AG04449 (cell line): ENCODE measurements at regions not wholly inside any gene's neighbourhood (a gene's known extent, or its start where the extent isn't known, plus 50 kb on each side); places are given as distances from the start of the nearest gene placed in this dataset.

ENCODE experiments used
- CTCF ChIA-PET: fragments of 350-600 bp; formaldehyde crosslinking; extraction: SDS; loops from one replicate; lab custom pipeline; 2021; ENCODE audit warnings: antibody characterized with exemption; lab: Yijun Ruan, JAX
- POLR2A ChIA-PET: fragments of 400-600, 350-600 bp; formaldehyde crosslinking; extraction: SDS; loops from one replicate; lab custom pipeline; 2020; ENCODE audit warnings: antibody characterized with exemption, inconsistent platforms; lab: Yijun Ruan, JAX
- DNase-seq: peaks from one replicate; pipeline ENCODE4 v3.0.0-alpha.2; 2010; ENCODE audit warnings: low read depth, low spot score
- H3K4me3 ChIP-seq: 2 replicates; pipeline ENCODE4 v1.5.1; 2011; ENCODE audit warnings: low read depth, mild to moderate bottlenecking, control low read depth, low read length
- TF ChIP-seq, protein P1 (sequence below): IDR thresholded peaks from one replicate; pipeline ENCODE4 v1.5.1; 2011; ENCODE audit warnings: mild to moderate bottlenecking, moderate library complexity, low read length, control low read depth, inconsistent platforms; ENCODE audit not compliant: insufficient read depth; ENCODE audit errors: missing control alignments

DNA sequence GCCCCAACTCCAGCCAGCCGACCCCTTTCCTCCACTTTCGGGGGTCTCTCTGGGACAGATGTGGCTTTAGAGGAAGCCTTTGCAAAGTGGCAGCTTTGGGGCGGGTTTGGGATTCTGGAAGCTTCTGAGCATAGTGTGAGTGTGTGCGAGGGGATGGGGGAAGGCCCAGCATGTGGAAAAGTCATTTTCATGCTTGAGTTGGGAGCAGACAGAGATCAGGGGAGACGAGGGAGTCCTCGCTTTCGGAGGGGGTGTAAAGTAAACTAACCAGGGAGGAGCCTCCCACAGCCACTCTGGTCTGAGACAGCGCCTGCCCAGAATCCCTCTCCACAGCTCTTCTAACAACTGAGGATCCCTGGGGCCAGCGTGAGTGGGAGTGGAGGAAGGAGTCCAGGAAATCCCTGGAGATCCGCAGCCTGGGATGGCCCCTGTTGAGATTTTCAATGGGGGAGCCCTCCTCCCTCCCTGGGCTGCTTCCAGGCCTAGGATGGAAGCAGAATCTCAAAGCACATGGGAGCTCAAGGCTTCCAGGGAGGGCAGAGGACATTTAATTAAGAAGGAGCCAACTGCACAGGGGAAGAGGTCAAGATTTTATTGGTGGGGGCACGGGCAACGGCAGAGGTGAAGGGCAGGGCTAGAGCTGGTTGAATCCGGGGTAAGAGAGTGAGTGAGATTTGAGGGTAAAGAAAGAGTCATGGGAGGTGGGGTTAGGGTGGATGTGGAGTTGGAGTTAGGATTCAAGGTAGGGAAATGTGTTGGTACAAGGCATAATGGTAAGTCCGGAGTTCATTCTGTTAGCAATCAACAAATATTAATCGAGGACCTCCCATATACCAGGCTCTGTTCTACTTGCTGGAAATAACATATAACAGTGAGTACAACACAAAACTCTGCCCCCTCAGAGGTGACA lies 102.3 kb upstream of the FOXP4 start:
- DNase-seq = no peak
- ChIA-PET CTCF (interaction anchor here (0.6 to 13.5 kb wide), 14 partner anchors 8 to 240 kb away, joined by 3 to 122 read pairs (median 6); no protein-coding TSS in a partner anchor), POLR2A (interaction anchor here (0.5 kb wide), 1 partner anchor 13 kb away, joined by 3 read pairs; no protein-coding TSS in a partner anchor)
- TF ChIP-seq, protein P1, sequence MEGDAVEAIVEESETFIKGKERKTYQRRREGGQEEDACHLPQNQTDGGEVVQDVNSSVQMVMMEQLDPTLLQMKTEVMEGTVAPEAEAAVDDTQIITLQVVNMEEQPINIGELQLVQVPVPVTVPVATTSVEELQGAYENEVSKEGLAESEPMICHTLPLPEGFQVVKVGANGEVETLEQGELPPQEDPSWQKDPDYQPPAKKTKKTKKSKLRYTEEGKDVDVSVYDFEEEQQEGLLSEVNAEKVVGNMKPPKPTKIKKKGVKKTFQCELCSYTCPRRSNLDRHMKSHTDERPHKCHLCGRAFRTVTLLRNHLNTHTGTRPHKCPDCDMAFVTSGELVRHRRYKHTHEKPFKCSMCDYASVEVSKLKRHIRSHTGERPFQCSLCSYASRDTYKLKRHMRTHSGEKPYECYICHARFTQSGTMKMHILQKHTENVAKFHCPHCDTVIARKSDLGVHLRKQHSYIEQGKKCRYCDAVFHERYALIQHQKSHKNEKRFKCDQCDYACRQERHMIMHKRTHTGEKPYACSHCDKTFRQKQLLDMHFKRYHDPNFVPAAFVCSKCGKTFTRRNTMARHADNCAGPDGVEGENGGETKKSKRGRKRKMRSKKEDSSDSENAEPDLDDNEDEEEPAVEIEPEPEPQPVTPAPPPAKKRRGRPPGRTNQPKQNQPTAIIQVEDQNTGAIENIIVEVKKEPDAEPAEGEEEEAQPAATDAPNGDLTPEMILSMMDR = no peak
- no peak overlapping the region for H3K4me3 ChIP-seq

DNA sequence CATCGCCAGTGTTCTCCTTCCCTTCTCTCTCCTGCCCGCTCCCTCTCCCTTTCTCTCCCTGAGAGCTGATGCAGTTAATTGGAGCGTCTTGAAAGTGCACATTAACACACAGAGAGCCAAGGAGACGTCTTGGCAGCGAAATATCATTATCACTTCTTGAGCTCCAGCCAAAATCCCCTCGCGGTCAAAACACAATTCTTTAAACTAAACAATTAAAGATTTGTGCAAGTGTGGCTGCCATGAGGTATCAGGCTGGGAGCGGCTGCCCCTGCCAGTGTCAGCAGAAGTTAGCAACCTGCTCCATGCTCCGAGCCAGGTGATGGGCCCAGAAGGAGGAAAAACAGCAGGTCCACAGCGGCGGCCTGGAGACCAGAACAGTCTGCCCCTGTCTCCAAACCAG lies 100.9 kb upstream of the FOXP4 start:
- TF ChIP-seq, protein P1 = no peak
- H3K4me3 ChIP-seq = no peak overlapping the region
- POLR2A ChIA-PET = no interaction called here
- DNase-seq = no peak
- CTCF ChIA-PET = interaction anchor here (0.8 to 13.5 kb wide), 6 partner anchors 10 to 239 kb away, joined by 3 to 122 read pairs (median 5); no protein-coding TSS in a partner anchor

DNA sequence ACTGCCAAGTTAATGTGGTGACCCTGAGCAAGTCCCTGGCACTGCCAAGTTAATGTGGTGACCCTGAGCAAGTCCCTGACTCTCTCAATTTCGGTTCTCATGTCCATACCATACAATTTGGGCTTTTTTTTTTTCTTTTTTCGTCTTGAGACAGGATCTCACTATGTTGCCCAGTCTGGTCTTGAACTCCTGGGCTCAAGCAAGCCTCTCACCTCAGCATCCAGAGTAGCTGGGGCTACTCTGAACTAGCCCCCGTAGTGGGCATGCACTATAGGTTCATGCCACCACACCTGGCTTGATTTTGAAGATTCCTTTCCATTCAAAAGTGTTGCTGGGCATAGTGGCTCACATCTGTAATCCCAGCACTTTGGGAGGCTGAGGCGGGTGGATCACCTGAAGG lies 100.0 kb upstream of the FOXP4 start:
- DNase-seq = no peak
- ChIA-PET POLR2A (no interaction called here), CTCF (interaction anchor here (0.8 to 13.5 kb wide), 2 partner anchors 16 to 28 kb away, joined by 3 to 122 read pairs; no protein-coding TSS in a partner anchor)
- no peak overlapping the region for H3K4me3 ChIP-seq
- TF ChIP-seq, protein P1 = no peak

DNA sequence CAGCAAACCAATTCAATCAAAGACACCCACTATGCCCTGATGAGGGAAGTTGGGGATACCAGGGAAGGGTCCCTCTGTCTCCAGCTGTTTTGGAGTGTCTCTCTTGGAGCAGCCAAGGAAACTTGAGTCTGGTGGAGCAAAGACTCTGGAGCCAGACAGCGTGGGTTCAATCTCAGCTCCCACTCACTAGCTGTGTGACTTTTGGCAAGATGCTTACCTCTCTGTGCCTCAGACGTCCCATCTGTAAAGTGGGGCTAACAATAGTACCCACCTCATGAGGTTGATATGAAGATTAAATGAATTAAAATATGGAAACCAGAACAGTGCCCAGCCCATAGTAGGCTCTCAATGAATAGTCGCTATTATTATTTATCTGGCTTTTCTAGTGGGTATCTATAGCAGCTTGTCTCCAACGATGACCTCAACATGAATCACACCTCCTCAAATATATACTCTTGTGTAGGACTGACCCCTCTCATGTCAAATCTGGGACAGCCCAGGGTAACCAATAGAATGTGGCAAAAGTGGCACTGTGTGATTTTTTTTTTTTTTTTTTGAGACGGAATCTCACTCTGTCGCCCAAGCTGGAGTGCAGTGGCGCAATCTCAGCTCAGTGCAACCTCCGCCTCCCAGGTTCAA lies 99.2 kb upstream of the FOXP4 start:
- TF ChIP-seq, protein P1 = no peak

DNA sequence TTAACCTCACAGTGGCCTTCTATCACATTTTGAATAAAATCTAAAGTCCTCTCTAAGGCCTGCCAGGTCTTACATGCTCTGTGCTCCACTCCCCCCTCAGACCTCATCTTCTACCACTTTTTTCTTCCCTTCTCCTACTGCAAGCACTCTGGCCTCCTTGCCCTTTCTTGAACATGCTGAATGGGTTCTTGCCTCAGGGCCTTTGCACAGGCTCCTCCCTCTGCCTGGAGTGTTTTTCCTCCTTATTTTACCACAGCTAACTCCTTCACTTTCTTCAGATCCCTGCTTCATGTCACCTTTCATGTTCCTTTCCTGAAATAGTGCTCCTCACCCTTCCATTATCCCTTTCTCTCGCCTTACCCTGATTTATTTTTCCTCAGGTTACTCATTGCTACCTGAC lies 97.9 kb upstream of the FOXP4 start:
- CTCF ChIA-PET = interaction anchor here (1.4 to 13.5 kb wide), 4 partner anchors 14 to 235 kb away, joined by 4 to 122 read pairs (median 22); no protein-coding TSS in a partner anchor
- no peak for DNase-seq
- POLR2A ChIA-PET = no interaction called here

More for the DNA sequence above, 99.2 kb upstream of the FOXP4 start:
- ChIA-PET CTCF (interaction anchor here (1.2 to 13.5 kb wide), 5 partner anchors 15 to 237 kb away, joined by 4 to 122 read pairs (median 7); no protein-coding TSS in a partner anchor), POLR2A (no interaction called here)
- no peak overlapping the region for H3K4me3 ChIP-seq
- no peak for DNase-seq

More for the DNA sequence above, 97.9 kb upstream of the FOXP4 start:
- no peak overlapping the region for H3K4me3 ChIP-seq
- TF ChIP-seq, protein P1 = no peak
